Endodermal cell (in vitro differentiated cells): ENCODE measurements at regions not wholly inside any gene's neighbourhood (a gene's known extent, or its start where the extent isn't known, plus 50 kb on each side); places are given as distances from the start of the nearest gene placed in this dataset.
"Not testable (repeated sequence)": the region's sequence is repeated elsewhere in the genome, so short reads cannot be mapped to it uniquely, and the experiment has no call there.

ENCODE experiments used
- DNase-seq: peaks from one replicate; pipeline ENCODE4 v3.0.0-alpha.2; 2017
- H3K27ac ChIP-seq: 2 replicates; pipeline ENCODE4 v1.5.1; 2013; ENCODE audit warnings: mild to moderate bottlenecking, low read depth, low read length, moderate library complexity
- H3K27me3 ChIP-seq: 2 replicates; pipeline ENCODE4 v1.6.1; 2013; ENCODE audit warnings: mild to moderate bottlenecking, low read length, moderate library complexity; ENCODE audit not compliant: insufficient read depth, control insufficient read depth, poor library complexity, severe bottlenecking
- H3K36me3 ChIP-seq: 2 replicates; pipeline ENCODE4 v1.7.0; 2013; ENCODE audit warnings: mild to moderate bottlenecking, low read length, moderate library complexity; ENCODE audit not compliant: control insufficient read depth, insufficient read depth
- H3K4me1 ChIP-seq: one replicate; pipeline ENCODE4 v1.7.0; 2013; ENCODE audit warnings: low read length; ENCODE audit not compliant: control insufficient read depth, insufficient read depth
- H3K4me3 ChIP-seq: 2 replicates; pipeline ENCODE4 v1.5.1; 2013; ENCODE audit warnings: mild to moderate bottlenecking, low read length, moderate library complexity
- H3K9ac ChIP-seq: 2 replicates; pipeline ENCODE4 v1.6.1; 2013; ENCODE audit warnings: mild to moderate bottlenecking, low read length, moderate library complexity; ENCODE audit not compliant: poor library complexity, severe bottlenecking; ENCODE audit errors: extremely low read depth
- H3K9me3 ChIP-seq: 2 replicates; pipeline ENCODE4 v1.6.1; 2013; ENCODE audit warnings: mild to moderate bottlenecking, low read length, moderate library complexity; ENCODE audit not compliant: control insufficient read depth
- H3K27ac Mint-ChIP-seq: 2 replicates; pipeline ENCODE4 v1.8.0; 2020; ENCODE audit warnings: mixed read lengths
- H3K27me3 Mint-ChIP-seq: 2 replicates; pipeline ENCODE4 v1.8.0; 2021; ENCODE audit warnings: mild to moderate bottlenecking, mixed read lengths; ENCODE audit not compliant: insufficient read depth
- H3K36me3 Mint-ChIP-seq: 2 replicates; pipeline ENCODE4 v1.8.0; 2020; ENCODE audit warnings: low read depth, mixed read lengths
- H3K4me1 Mint-ChIP-seq: 2 replicates; pipeline ENCODE4 v1.8.0; 2020; ENCODE audit warnings: mixed read lengths
- H3K4me3 Mint-ChIP-seq: 2 replicates; pipeline ENCODE4 v1.8.0; 2020; ENCODE audit warnings: mild to moderate bottlenecking, moderate library complexity, mixed read lengths
- H3K9me3 Mint-ChIP-seq: 2 replicates; pipeline ENCODE4 v1.8.0; 2020; ENCODE audit warnings: mild to moderate bottlenecking, mixed read lengths
- WGBS, 2 experiments: methylation state at CpG; one replicate each; pipeline versions ENCODE4 v1.1.5 to v1.1.7; 2013; ENCODE audit warnings: missing lambda C conversion rate in 2 of 2, mixed read lengths in 1 of 2; ENCODE audit not compliant: insufficient coverage in 1 of 2, insufficient read length in 1 of 2; 5-methylcytosine and 5-hydroxymethylcytosine counted together
- TF ChIP-seq, protein P1 (sequence below): fragments of 200-600 bp; sonication (generic); conservative IDR thresholded peaks from 2 replicates; pipeline ENCODE4 v1.5.0; 2021; ENCODE audit warnings: antibody characterized with exemption, mild to moderate bottlenecking

DNA sequence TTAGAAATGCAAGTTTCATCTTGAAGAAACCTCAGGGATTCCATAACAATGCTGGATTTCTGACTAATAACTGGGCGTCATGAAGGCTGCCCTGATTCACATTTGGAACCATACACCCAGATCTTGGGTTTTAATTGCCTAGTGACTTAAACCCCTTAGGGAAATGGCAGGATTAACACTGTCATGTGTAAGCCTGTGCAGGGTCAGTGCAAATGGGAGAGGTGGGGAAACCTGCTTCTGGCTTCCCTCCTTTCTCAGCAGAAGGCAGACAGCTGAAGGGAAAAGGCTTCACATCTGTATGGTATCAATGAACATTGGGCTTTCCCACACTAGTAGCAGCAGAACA lies 364.2 kb downstream of the ANKRD30A start:
- H3K9ac ChIP-seq, result no peak overlapping the region
- no peak overlapping the region for H3K27ac ChIP-seq
- Mint-ChIP-seq H3K9me3 (peaks cover 89% of the 10 kb centered on the region), H3K27me3 (no peaks in the 10 kb centered on the region), H3K27ac (no peak overlapping the region), H3K36me3 (no peaks in the 10 kb centered on the region), H3K4me3 (no peak overlapping the region), H3K4me1 (no peaks in the 10 kb centered on the region)
- H3K27me3 ChIP-seq, result no peaks in the 10 kb centered on the region
- WGBS, 2 experiments, result 81 to 100% methylated on average over 1 of the region's 1 CpG
- H3K9me3 ChIP-seq, result peaks cover 54% of the 10 kb centered on the region
- no peak for DNase-seq
- TF ChIP-seq, protein P1, sequence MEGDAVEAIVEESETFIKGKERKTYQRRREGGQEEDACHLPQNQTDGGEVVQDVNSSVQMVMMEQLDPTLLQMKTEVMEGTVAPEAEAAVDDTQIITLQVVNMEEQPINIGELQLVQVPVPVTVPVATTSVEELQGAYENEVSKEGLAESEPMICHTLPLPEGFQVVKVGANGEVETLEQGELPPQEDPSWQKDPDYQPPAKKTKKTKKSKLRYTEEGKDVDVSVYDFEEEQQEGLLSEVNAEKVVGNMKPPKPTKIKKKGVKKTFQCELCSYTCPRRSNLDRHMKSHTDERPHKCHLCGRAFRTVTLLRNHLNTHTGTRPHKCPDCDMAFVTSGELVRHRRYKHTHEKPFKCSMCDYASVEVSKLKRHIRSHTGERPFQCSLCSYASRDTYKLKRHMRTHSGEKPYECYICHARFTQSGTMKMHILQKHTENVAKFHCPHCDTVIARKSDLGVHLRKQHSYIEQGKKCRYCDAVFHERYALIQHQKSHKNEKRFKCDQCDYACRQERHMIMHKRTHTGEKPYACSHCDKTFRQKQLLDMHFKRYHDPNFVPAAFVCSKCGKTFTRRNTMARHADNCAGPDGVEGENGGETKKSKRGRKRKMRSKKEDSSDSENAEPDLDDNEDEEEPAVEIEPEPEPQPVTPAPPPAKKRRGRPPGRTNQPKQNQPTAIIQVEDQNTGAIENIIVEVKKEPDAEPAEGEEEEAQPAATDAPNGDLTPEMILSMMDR, result no peak
- H3K36me3 ChIP-seq, result no peaks in the 10 kb centered on the region
- no peaks in the 10 kb centered on the region for H3K4me1 ChIP-seq
- no peak overlapping the region for H3K4me3 ChIP-seq

DNA sequence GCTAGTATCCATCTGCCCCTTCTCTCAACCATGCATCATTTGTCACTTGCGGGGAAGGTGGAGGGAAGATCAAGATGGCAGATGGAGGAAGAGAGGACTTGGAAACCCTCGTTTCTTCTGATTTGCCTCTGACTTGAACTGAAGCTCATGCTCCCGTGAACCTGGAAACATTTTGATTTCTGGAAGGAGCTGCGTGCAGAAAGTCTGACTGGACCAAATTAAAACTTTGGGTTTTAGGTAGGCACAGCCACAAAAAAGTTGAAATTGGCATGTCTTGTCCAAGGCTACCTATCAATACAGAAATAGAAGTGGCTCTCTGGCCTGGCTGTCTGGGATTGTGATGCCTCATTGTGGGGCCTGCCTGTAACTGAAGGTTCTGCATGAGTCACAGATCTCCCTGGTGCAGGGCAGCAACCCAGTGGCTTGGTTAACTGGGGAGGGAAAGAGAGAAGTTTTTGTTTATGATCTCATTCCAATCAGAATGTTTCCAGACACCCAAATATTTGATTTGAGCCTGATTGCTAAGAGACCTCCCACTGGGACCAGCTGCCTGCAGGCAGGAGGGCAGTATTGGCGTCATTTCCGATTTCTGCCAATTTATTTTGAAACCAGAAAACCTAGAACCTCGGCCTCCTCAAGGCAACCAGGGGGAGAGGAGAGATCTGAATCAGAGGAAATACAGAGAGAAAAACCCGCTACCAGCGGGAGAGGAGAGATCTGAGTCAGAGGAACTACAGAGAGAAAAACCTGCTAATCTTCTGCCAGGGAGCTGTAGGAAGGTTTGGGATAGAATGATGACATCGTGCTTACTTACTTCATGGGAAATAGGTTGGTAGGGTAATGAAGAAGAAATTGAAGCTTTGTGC lies 363.6 kb downstream of the ANKRD30A start:
- Histone ChIP-seq H3K4me3 (no peak overlapping the region), H3K27ac (no peak overlapping the region), H3K27me3 (no peaks in the 10 kb centered on the region), H3K36me3 (no peaks in the 10 kb centered on the region), H3K9ac (no peak overlapping the region), H3K9me3 (peaks cover 60% of the 10 kb centered on the region), H3K4me1 (no peaks in the 10 kb centered on the region)
- 80 to 81% methylated on average over 7 to 10 of the region's 10 CpGs for WGBS, 2 experiments
- TF ChIP-seq, protein P1, result no peak
- H3K27ac Mint-ChIP-seq, result no peak overlapping the region
- DNase-seq, result no peak
- H3K4me1 Mint-ChIP-seq, result no peaks in the 10 kb centered on the region
- H3K27me3 Mint-ChIP-seq, result no peaks in the 10 kb centered on the region
- H3K4me3 Mint-ChIP-seq, result no peak overlapping the region
- peaks cover 91% of the 10 kb centered on the region for H3K9me3 Mint-ChIP-seq
- no peaks in the 10 kb centered on the region for H3K36me3 Mint-ChIP-seq

DNA sequence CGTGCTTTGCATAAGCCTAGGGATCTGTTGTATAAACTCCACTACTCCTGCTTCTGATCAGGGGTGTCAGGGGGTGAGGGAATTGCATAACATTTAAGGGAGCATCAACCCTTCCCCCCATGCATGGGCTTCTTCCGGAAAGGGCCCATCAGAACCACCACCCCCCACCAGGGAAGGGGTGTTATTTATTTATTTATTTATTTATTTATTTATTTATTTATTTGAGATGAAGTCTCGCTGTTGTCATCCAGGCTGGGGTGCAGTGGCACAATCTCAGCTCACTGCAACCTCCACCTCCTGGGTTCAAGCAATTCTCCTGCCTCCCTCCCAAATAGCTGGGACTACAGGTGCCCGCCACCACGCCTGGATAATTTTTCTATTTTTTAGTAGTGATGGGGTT lies 355.2 kb downstream of the ANKRD30A start:
- not testable (repeated sequence) for H3K36me3 Mint-ChIP-seq, H3K36me3 ChIP-seq, H3K4me3 ChIP-seq

More for the DNA sequence above, 355.2 kb downstream of the ANKRD30A start:
- not testable (repeated sequence) for H3K27me3 ChIP-seq, H3K27ac ChIP-seq, H3K4me3 Mint-ChIP-seq, DNase-seq, H3K4me1 Mint-ChIP-seq, H3K4me1 ChIP-seq, H3K27me3 Mint-ChIP-seq, H3K27ac Mint-ChIP-seq, H3K9ac ChIP-seq
- peaks cover 62% of the 10 kb centered on the region for H3K9me3 ChIP-seq
- peaks cover 88% of the 10 kb centered on the region for H3K9me3 Mint-ChIP-seq
- 88% methylated on average over 4 of the region's 5 CpGs; no CpG with 5 or more reads in 1 of the 2 experiments for WGBS, 2 experiments
